DOHH2 (cell line): ENCODE measurements at regions not wholly inside any gene's neighbourhood (a gene's known extent, or its start where the extent isn't known, plus 50 kb on each side); places are given as distances from the start of the nearest gene placed in this dataset.
"Not testable (repeated sequence)": the region's sequence is repeated elsewhere in the genome, so short reads cannot be mapped to it uniquely, and the experiment has no call there.

Source experiments
- H3F3A ChIP-seq: fragments of 200-600 bp; sonication (generic), shearing (Covaris generic); 2 replicates; pipeline ENCODE4 v1.6.0; 2016; ENCODE audit warnings: antibody characterized with exemption, mild to moderate bottlenecking; ENCODE audit not compliant: control insufficient read depth, insufficient read depth
- H3K27ac ChIP-seq: fragments of 200-600 bp; sonication (generic); 2 replicates; pipeline ENCODE4 v1.5.1; 2014; ENCODE audit warnings: low read depth, mild to moderate bottlenecking, low read length, moderate library complexity
- H3K27me3 ChIP-seq: fragments of 200-600 bp; sonication (generic); 2 replicates; pipeline ENCODE4 v1.6.1; 2014; ENCODE audit warnings: mild to moderate bottlenecking, low read length, mixed read lengths; ENCODE audit not compliant: control insufficient read depth
- H3K36me3 ChIP-seq: fragments of 200-600 bp; sonication (generic); 2 replicates; pipeline ENCODE4 v1.6.1; 2014; ENCODE audit warnings: mild to moderate bottlenecking, low read length, moderate library complexity, mixed read lengths; ENCODE audit not compliant: control insufficient read depth
- H3K4me1 ChIP-seq: fragments of 200-600 bp; sonication (generic); 2 replicates; pipeline ENCODE4 v1.6.1; 2014; ENCODE audit warnings: mild to moderate bottlenecking, low read length, mixed read lengths; ENCODE audit not compliant: control insufficient read depth
- H3K4me2 ChIP-seq: fragments of 200-600 bp; sonication (generic); 2 replicates; pipeline ENCODE4 v1.6.0; 2014; ENCODE audit warnings: mild to moderate bottlenecking, low read length, moderate library complexity
- H3K4me3 ChIP-seq: fragments of 200-600 bp; sonication (generic); 2 replicates; pipeline ENCODE4 v1.5.1; 2014; ENCODE audit warnings: mild to moderate bottlenecking, low read length, mixed read lengths
- H3K79me2 ChIP-seq: fragments of 200-600 bp; sonication (generic); 2 replicates; pipeline ENCODE4 v1.6.1; 2014; ENCODE audit warnings: mild to moderate bottlenecking, low read length, mixed read lengths; ENCODE audit not compliant: control insufficient read depth
- H3K9me2 ChIP-seq: fragments of 200-600 bp; sonication (generic); replicated peaks from 2 replicates; pipeline ENCODE4 v1.6.1; 2014; ENCODE audit warnings: mild to moderate bottlenecking, low read length, mixed read lengths; ENCODE audit not compliant: control insufficient read depth
- H3K9me3 ChIP-seq: fragments of 200-600 bp; sonication (generic); 2 replicates; pipeline ENCODE4 v1.6.1; 2014; ENCODE audit warnings: antibody characterized with exemption, low read length, mixed read lengths; ENCODE audit not compliant: control insufficient read depth, insufficient read depth
- H4K20me1 ChIP-seq: fragments of 200-600 bp; sonication (generic); 2 replicates; pipeline ENCODE4 v1.6.0; 2014; ENCODE audit warnings: low read depth, mild to moderate bottlenecking, antibody characterized with exemption, low read length, moderate library complexity; ENCODE audit not compliant: control insufficient read depth, insufficient read depth
- EZH2phosphoT487 ChIP-seq: fragments of 200-600 bp; sonication (generic); IDR thresholded peaks from 2 replicates; pipeline ENCODE4 v1.6.1; 2017; ENCODE audit warnings: borderline replicate concordance, mild to moderate bottlenecking, antibody characterized with exemption, low read length, moderate library complexity, mixed read lengths
- TF ChIP-seq, protein P1 (sequence below): fragments of 200-600 bp; sonication (generic); IDR thresholded peaks from one replicate; pipeline ENCODE4 v1.5.1; 2014; ENCODE audit warnings: antibody characterized with exemption, mild to moderate bottlenecking, low read depth, low read length; ENCODE audit not compliant: poor library complexity, severe bottlenecking

- H3K27ac ChIP-seq, H3K4me3 ChIP-seq: not testable (repeated sequence)
These were observed 175.1 kb downstream of the MEX3B start for GRCh38 chr15:81870746-81871106.

DNA sequence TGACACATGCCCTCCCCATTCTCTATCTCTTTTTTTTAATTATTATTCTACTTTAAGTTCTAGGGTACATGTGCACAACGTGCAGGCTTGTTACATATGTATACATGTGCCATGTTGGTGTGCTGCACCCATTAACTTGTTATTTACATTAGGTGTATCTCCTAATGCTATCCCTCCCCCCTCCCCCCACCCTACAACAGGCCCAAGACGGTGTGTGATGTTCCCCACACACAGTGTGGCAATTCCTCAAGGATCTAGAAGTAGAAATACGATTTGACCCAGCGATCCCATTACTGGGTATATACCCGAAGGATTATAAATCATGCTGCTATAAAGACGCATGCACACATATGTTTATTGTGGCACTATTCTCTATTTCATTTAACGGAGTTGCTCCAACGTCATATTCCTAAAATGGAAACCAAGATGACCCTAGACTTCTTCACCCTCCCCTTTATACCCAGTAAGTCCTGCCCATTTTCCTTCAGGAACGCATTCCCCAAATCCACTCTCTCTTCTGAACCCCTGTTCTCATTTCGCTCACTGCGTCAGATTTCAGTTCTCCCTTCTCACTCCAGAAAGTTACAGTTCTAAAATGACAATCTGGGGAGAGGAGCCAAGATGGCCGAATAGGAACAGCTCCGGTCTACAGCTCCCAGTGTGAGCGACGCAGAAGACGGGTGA lies 175.6 kb downstream of the MEX3B start:
- not testable (repeated sequence) for H3K9me2 ChIP-seq, H3K4me3 ChIP-seq, H3K27me3 ChIP-seq, H3K9me3 ChIP-seq, H3K27ac ChIP-seq, H4K20me1 ChIP-seq, H3K79me2 ChIP-seq, H3K36me3 ChIP-seq, H3K4me2 ChIP-seq, H3F3A ChIP-seq
- peaks cover 30% of the 10 kb centered on the region for H3K4me1 ChIP-seq

More at GRCh38 chr15:81870746-81871106, 175.1 kb downstream of the MEX3B start:
- H3F3A ChIP-seq, H3K4me2 ChIP-seq, H4K20me1 ChIP-seq, H3K36me3 ChIP-seq, H3K9me2 ChIP-seq, H3K79me2 ChIP-seq, H3K27me3 ChIP-seq, H3K9me3 ChIP-seq: not testable (repeated sequence)
- H3K4me1 ChIP-seq = peaks cover 25% of the 10 kb centered on the region

DNA sequence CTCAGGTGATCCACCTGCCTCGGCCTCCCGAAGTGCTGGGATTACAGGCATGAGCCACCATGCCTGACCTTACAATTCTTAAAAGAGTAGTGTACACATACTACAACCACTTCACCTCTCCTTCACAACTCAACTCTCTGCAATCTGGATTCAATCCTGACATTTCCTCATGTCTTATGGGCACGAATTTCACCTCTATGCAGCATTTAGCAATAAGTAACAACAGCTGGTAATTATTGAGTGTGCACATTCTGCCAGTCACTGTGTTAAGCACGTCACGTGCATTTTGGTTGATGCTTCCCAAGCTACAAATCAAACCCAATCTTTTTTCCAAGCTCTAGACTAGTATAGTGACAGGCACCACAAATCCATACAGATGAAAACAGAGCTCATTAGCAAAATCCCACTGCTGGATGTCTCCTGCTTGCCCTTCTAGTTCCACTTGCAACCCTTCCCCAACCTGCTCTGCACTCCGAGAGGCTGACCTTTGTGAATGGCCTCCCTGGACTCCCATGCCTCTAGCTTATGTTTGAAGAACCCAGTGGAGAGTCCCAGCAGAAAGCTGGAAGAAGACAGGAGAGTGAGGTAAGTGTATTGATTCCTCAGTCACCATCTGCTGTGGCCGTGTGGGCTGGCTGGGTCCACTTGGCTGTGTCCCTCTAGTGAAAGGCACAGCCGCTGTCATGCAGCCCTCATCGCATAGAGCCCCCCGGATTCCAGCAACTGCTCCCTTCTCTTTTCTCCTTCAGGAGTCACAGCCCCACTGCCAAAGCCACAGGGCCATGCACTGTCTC lies 176.5 kb downstream of the MEX3B start:
- H3K4me1 ChIP-seq = peaks cover 39% of the 10 kb centered on the region
- no peaks in the 10 kb centered on the region for H3K27me3 ChIP-seq
- H3F3A ChIP-seq = no peaks in the 10 kb centered on the region; the same call in 1 of the 2 replicates
- H3K36me3 ChIP-seq = no peaks in the 10 kb centered on the region
- H3K79me2 ChIP-seq = no peaks in the 10 kb centered on the region
- H3K9me2 ChIP-seq = no peaks in the 10 kb centered on the region
- H3K27ac ChIP-seq = no peak overlapping the region
- no peak overlapping the region for H3K4me3 ChIP-seq
- no peaks in the 10 kb centered on the region for H4K20me1 ChIP-seq
- TF ChIP-seq, protein P1, sequence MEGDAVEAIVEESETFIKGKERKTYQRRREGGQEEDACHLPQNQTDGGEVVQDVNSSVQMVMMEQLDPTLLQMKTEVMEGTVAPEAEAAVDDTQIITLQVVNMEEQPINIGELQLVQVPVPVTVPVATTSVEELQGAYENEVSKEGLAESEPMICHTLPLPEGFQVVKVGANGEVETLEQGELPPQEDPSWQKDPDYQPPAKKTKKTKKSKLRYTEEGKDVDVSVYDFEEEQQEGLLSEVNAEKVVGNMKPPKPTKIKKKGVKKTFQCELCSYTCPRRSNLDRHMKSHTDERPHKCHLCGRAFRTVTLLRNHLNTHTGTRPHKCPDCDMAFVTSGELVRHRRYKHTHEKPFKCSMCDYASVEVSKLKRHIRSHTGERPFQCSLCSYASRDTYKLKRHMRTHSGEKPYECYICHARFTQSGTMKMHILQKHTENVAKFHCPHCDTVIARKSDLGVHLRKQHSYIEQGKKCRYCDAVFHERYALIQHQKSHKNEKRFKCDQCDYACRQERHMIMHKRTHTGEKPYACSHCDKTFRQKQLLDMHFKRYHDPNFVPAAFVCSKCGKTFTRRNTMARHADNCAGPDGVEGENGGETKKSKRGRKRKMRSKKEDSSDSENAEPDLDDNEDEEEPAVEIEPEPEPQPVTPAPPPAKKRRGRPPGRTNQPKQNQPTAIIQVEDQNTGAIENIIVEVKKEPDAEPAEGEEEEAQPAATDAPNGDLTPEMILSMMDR = no peak
- TF ChIP-seq EZH2phosphoT487 = no peak
- H3K4me2 ChIP-seq = no peak overlapping the region
- H3K9me3 ChIP-seq = no peaks in the 10 kb centered on the region

- H3K4me3 ChIP-seq = peak overlapping the region; percentile 59
- no peaks in the 10 kb centered on the region for H3K9me2 ChIP-seq
- no peak for TF ChIP-seq EZH2phosphoT487
- TF ChIP-seq, protein P1 = no peak
- H3K4me2 ChIP-seq = peak overlapping the region; percentile 71
- no peaks in the 10 kb centered on the region for H3K27me3 ChIP-seq
- peaks cover 66% of the 10 kb centered on the region for H3K4me1 ChIP-seq
- H4K20me1 ChIP-seq = no peaks in the 10 kb centered on the region
- H3K36me3 ChIP-seq = no peaks in the 10 kb centered on the region
- peak overlapping the region; percentile 81 for H3K27ac ChIP-seq
- H3K79me2 ChIP-seq = no peaks in the 10 kb centered on the region
- no peaks in the 10 kb centered on the region; the same call in 1 of the 2 replicates for H3F3A ChIP-seq
- no peaks in the 10 kb centered on the region for H3K9me3 ChIP-seq
These were observed 179.8 kb downstream of the MEX3B start for GRCh38 chr15:81865850-81866537.
